GM12878 (cell line): ENCODE measurements at regions not wholly inside any gene's neighbourhood (a gene's known extent, or its start where the extent isn't known, plus 50 kb on each side); places are given as distances from the start of the nearest gene placed in this dataset.

Experiments
- ATAC-seq: fragments of 200-7000 bp; cut with Tn5 transposase; 3 replicates; pipeline ENCODE4 v1.9.1; 2020; ENCODE audit warnings: mild to moderate bottlenecking, moderate library complexity
- BruUV-seq: library from RNA; stranded (reverse); fragments of 400-500 nt; replicated peaks from 2 replicates; lab custom pipeline; 2021; lab: Mats Ljungman, UMichigan
- CTCF ChIA-PET: fragments of 300-600 bp; sonication (Branson Sonifier 250); formaldehyde crosslinking; extraction: SDS; loops from one replicate; lab custom pipeline; 2021; ENCODE audit warnings: inconsistent platforms; lab: Yijun Ruan, JAX
- POLR2A ChIA-PET: fragments of 350-600 bp; formaldehyde crosslinking; extraction: SDS; loops from one replicate; lab custom pipeline; 2021; ENCODE audit warnings: inconsistent platforms; lab: Charles Lee
- RAD21 ChIA-PET: fragments of 300-600 bp; sonication (Branson Sonifier 250); formaldehyde crosslinking; loops from one replicate; lab custom pipeline; 2023; ENCODE audit warnings: antibody characterized with exemption; ENCODE audit not compliant: unreplicated experiment; lab: Charles Lee
- SMC1A ChIA-PET: fragments of 300-600 bp; sonication (Branson Sonifier 250); formaldehyde crosslinking; loops from one replicate; lab custom pipeline; 2023; ENCODE audit not compliant: unreplicated experiment, uncharacterized antibody; lab: Charles Lee
- DNase-seq: peaks from one replicate; pipeline ENCODE4 v3.0.0-alpha.2; 2011; ENCODE audit warnings: low read depth, low spot score
- FAIRE-seq: peaks from 3 replicates; lab custom pipeline; 2011; peaks lifted over from hg19 to GRCh38; lab: Jason Lieb, UNC
- H2AFZ ChIP-seq: 2 replicates; pipeline ENCODE4 v1.6.0; 2011; ENCODE audit warnings: low read depth, low read length, control low read depth; ENCODE audit not compliant: control insufficient read depth
- H3K27ac ChIP-seq: 2 replicates; pipeline ENCODE4 v1.5.1; 2011; ENCODE audit warnings: control low read depth; ENCODE audit not compliant: control insufficient read depth, insufficient read depth
- H3K27me3 ChIP-seq, 2 experiments: replicated peaks in 1 of 2; 2 replicates each; pipeline versions ENCODE4 v1.6.0 to v1.6.1; 2011; ENCODE audit warnings: low read length in 1 of 2; ENCODE audit not compliant: control insufficient read depth in 2 of 2, insufficient read depth in 2 of 2
- H3K36me3 ChIP-seq, 2 experiments: 2 replicates each; pipeline ENCODE4 v1.5.1; 2011; ENCODE audit warnings: low read length in 1 of 2; ENCODE audit not compliant: control insufficient read depth in 2 of 2, insufficient read depth in 2 of 2
- H3K4me1 ChIP-seq: 2 replicates; pipeline ENCODE4 v1.6.1; 2011; ENCODE audit warnings: mild to moderate bottlenecking, low read length, moderate library complexity, mixed read lengths; ENCODE audit not compliant: control insufficient read depth, insufficient read depth
- H3K4me2 ChIP-seq: 2 replicates; pipeline ENCODE4 v1.6.0; 2011; ENCODE audit warnings: control low read depth; ENCODE audit not compliant: control insufficient read depth, insufficient read depth
- H3K4me3 ChIP-seq: fragments of 200-600 bp; sonication (generic); 2 replicates; pipeline ENCODE4 v1.5.1; 2016
- H3K79me2 ChIP-seq: 2 replicates; pipeline ENCODE4 v1.6.0; 2011; ENCODE audit warnings: low read length; ENCODE audit not compliant: control insufficient read depth, insufficient read depth
- H3K9ac ChIP-seq: 2 replicates; pipeline ENCODE4 v1.8.0; 2011; ENCODE audit warnings: low read length, control low read depth, mixed read lengths; ENCODE audit not compliant: control insufficient read depth, insufficient read depth
- H3K9me3 ChIP-seq: replicated peaks from 3 replicates; pipeline ENCODE4 v1.5.1; 2011; ENCODE audit warnings: mild to moderate bottlenecking, low read length; ENCODE audit not compliant: control insufficient read depth, insufficient read depth
- H4K20me1 ChIP-seq: 2 replicates; pipeline ENCODE4 v1.6.0; 2011; ENCODE audit not compliant: control insufficient read depth, insufficient read depth
- BHLHE40 ChIP-seq, 2 experiments: fragments of 450-650 bp in 1 of 2; IDR thresholded peaks; 2 replicates each; pipeline ENCODE4 v1.6.1; 2011 to 2017; ENCODE audit warnings: low read depth in 2 of 2, borderline replicate concordance in 1 of 2, improper control_type of control experiment in 1 of 2, low read length in 1 of 2, mild to moderate bottlenecking in 1 of 2
- GABPA ChIP-seq: IDR thresholded peaks from 2 replicates; pipeline ENCODE4 v1.6.1; 2014; ENCODE audit warnings: antibody characterized with exemption, low read depth, mild to moderate bottlenecking, inconsistent platforms
- MTA2 ChIP-seq: fragments of 450-650 bp; IDR thresholded peaks from 2 replicates; pipeline ENCODE4 v1.6.1; 2016; ENCODE audit warnings: low read depth, mild to moderate bottlenecking, moderate library complexity
- NFYB ChIP-seq: IDR thresholded peaks from 2 replicates; pipeline ENCODE4 v1.6.1; 2011; ENCODE audit warnings: low read depth, mild to moderate bottlenecking, low read length, improper control_type of control experiment, moderate library complexity; ENCODE audit not compliant: insufficient read depth
- RELA ChIP-seq: fragments of 450-650 bp; IDR thresholded peaks from 2 replicates; pipeline ENCODE4 v1.8.0; 2014; ENCODE audit warnings: borderline replicate concordance; ENCODE audit not compliant: partially characterized antibody
- TARDBP ChIP-seq: IDR thresholded peaks from 2 replicates; pipeline ENCODE4 v1.6.1; 2016; ENCODE audit warnings: borderline replicate concordance
- TCF7 ChIP-seq: IDR thresholded peaks from 2 replicates; pipeline ENCODE4 v1.6.1; 2014; ENCODE audit warnings: antibody characterized with exemption, borderline replicate concordance
- USF1 ChIP-seq: IDR thresholded peaks from 2 replicates; pipeline ENCODE4 v1.6.1; 2011; ENCODE audit warnings: borderline replicate concordance, low read depth, mild to moderate bottlenecking, moderate library complexity, mixed read lengths, low read length; ENCODE audit not compliant: insufficient read depth; ENCODE audit errors: extremely low read length
- ZSCAN29 ChIP-seq: fragments of 450-650 bp; IDR thresholded peaks from 2 replicates; pipeline ENCODE4 v1.6.1; 2017; ENCODE audit warnings: mild to moderate bottlenecking, moderate library complexity
- WGBS: methylation state at CpG from one replicate; pipeline ENCODE4 v1.1.6; 2016; ENCODE audit warnings: low lambda C conversion rate; ENCODE audit not compliant: insufficient replicate concordance, insufficient coverage; ENCODE audit errors: missing lambda C conversion rate; 5-methylcytosine and 5-hydroxymethylcytosine counted together
- in situ Hi-C: fragments of 300-500 bp; cut with MboI; formaldehyde crosslinking; loops from 9 replicates; pipeline ENCODE4 v1.14.3; 2018; ENCODE audit warnings: mixed read lengths
- intact Hi-C: fragments of 100-400 bp; cut with micrococcal nuclease; formaldehyde crosslinking; loops from one replicate; pipeline ENCODE4 v1.14.2; 2022; ENCODE audit not compliant: unreplicated experiment
- TF ChIP-seq, protein P1 (sequence below): IDR thresholded peaks from 2 replicates; pipeline ENCODE4 v1.6.1; 2011; ENCODE audit warnings: low read depth, mild to moderate bottlenecking, low read length, moderate library complexity, borderline replicate concordance; ENCODE audit errors: extremely low read depth
- TF ChIP-seq, protein P2 (sequence below): fragments of 450-650 bp; IDR thresholded peaks from 2 replicates; pipeline ENCODE4 v1.6.1; 2018; ENCODE audit warnings: borderline replicate concordance, mild to moderate bottlenecking; ENCODE audit not compliant: partially characterized antibody

- TF ChIP-seq RELA (no peak), TCF7 (no peak), USF1 (no peak)
- FAIRE-seq (no peak), DNase-seq (no peak), ATAC-seq (no peak)
- Histone ChIP-seq H3K36me3 (no peaks in the 10 kb centered on the region), H3K9ac (no peak overlapping the region), H3K9me3 (no peaks in the 10 kb centered on the region), H3K27ac (no peak overlapping the region), H2AFZ (no peak overlapping the region), H3K4me1 (no peaks in the 10 kb centered on the region), H3K4me2 (no peak overlapping the region), H3K79me2 (no peaks in the 10 kb centered on the region), H3K4me3 (no peak overlapping the region), H4K20me1 (no peaks in the 10 kb centered on the region), H3K27me3 (peaks cover 1 to 3% of the 10 kb centered on the region in 2 experiments; a peak in 3 of 4 replicates)
- BruUV-seq, result no TSS peak
- in situ Hi-C loops (no loop called here), intact Hi-C loops (no loop called here)
- ChIA-PET RAD21 (no interaction called here), SMC1A (interaction anchor here (0.7 kb wide), 1 partner anchor 9 kb away, joined by 3 read pairs; no protein-coding TSS in a partner anchor), POLR2A (no interaction called here), CTCF (no interaction called here)
- WGBS, result 73% methylated on average over 3 of the region's 3 CpGs
These were observed 66.3 kb upstream of the SPOCK1 start for GRCh38 chr5:137565450-137565849.

DNA sequence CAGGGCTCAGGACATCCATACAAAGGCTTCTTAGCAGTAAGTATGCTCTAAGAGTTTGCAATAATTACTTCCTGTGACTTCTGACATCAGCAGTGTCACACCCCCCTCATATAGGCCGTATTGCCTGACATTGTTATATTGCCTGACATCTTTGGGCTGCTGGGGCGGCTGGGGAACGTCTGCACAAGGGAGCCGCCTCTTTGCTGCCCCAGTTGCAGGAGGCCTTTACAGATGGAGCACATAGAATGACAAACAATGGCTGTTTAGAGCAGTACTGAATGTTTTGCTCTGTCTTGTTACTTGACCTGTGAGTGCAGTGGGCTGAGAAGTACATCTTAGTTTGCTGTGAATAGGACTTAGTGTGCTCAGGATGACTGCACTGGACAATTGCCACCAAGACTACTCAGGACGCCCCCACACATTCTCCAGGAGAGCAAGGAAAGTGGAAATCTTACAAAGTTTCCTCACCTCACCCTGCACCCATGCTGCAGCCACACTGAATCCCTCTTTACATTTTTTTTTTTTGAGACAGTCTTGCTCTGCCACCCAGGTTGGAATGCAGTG is 65.4 kb upstream of the SPOCK1 start:
- no peaks in the 10 kb centered on the region for H3K9me3 ChIP-seq
- no peak overlapping the region for H2AFZ ChIP-seq
- ATAC-seq (no peak), DNase-seq (no peak), FAIRE-seq (no peak)
- peaks cover 1 to 3% of the 10 kb centered on the region in 2 experiments; a peak in 3 of 4 replicates for H3K27me3 ChIP-seq
- H3K27ac ChIP-seq, result no peak overlapping the region
- no peaks in the 10 kb centered on the region for H3K36me3 ChIP-seq
- ChIA-PET POLR2A (no interaction called here), RAD21 (no interaction called here), CTCF (no interaction called here), SMC1A (no interaction called here)
- H3K79me2 ChIP-seq, result no peaks in the 10 kb centered on the region
- no peaks in the 10 kb centered on the region for H3K4me1 ChIP-seq
- H3K4me3 ChIP-seq, result no peak overlapping the region
- in situ Hi-C loops (no loop called here), intact Hi-C loops (no loop called here)
- no peak overlapping the region for H3K9ac ChIP-seq
- H3K4me2 ChIP-seq, result no peak overlapping the region
- 6% methylated on average over 5 of the region's 5 CpGs for WGBS
- no TSS peak for BruUV-seq
- H4K20me1 ChIP-seq, result no peaks in the 10 kb centered on the region
- no peak for TF ChIP-seq ZSCAN29
- TF ChIP-seq GABPA, result no peak
- TF ChIP-seq, protein P1, sequence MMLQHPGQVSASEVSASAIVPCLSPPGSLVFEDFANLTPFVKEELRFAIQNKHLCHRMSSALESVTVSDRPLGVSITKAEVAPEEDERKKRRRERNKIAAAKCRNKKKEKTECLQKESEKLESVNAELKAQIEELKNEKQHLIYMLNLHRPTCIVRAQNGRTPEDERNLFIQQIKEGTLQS, result no peak
- TF ChIP-seq, protein P2, sequence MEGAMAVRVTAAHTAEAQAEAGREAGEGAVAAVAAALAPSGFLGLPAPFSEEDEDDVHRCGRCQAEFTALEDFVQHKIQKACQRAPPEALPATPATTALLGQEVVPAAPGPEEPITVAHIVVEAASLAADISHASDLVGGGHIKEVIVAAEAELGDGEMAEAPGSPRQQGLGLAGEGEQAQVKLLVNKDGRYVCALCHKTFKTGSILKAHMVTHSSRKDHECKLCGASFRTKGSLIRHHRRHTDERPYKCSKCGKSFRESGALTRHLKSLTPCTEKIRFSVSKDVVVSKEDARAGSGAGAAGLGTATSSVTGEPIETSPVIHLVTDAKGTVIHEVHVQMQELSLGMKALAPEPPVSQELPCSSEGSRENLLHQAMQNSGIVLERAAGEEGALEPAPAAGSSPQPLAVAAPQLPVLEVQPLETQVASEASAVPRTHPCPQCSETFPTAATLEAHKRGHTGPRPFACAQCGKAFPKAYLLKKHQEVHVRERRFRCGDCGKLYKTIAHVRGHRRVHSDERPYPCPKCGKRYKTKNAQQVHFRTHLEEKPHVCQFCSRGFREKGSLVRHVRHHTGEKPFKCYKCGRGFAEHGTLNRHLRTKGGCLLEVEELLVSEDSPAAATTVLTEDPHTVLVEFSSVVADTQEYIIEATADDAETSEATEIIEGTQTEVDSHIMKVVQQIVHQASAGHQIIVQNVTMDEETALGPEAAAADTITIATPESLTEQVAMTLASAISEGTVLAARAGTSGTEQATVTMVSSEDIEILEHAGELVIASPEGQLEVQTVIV, result no peak
- no peak for TF ChIP-seq NFYB
- TF ChIP-seq TARDBP, result no peak
- TF ChIP-seq MTA2, result no peak
- no peak for TF ChIP-seq BHLHE40 (IDR thresholded peaks at IDR 0.05; ENCODE audit: borderline replicate concordance in 1 of 2, low read depth in 2 of 2, low read length in 1 of 2)
